PC-9 (cell line): ENCODE measurements at regions not wholly inside any gene's neighbourhood (a gene's known extent, or its start where the extent isn't known, plus 50 kb on each side); places are given as distances from the start of the nearest gene placed in this dataset.

ENCODE experiments used
- EZH2 ChIP-seq: fragments of 200-600 bp; sonication (generic); IDR thresholded peaks from 2 replicates; pipeline ENCODE4 v1.8.0; 2017; ENCODE audit warnings: antibody characterized with exemption, low read depth
- TF ChIP-seq, protein P1 (sequence below): fragments of 200-600 bp; sonication (generic); conservative IDR thresholded peaks from 2 replicates; pipeline ENCODE4 v1.6.1; 2017; ENCODE audit warnings: mixed run types, antibody characterized with exemption, mild to moderate bottlenecking, moderate library complexity

GRCh38 chr22:48618326-48618725, 1209.3 kb downstream of the BRD1 start:
- TF ChIP-seq, protein P1, sequence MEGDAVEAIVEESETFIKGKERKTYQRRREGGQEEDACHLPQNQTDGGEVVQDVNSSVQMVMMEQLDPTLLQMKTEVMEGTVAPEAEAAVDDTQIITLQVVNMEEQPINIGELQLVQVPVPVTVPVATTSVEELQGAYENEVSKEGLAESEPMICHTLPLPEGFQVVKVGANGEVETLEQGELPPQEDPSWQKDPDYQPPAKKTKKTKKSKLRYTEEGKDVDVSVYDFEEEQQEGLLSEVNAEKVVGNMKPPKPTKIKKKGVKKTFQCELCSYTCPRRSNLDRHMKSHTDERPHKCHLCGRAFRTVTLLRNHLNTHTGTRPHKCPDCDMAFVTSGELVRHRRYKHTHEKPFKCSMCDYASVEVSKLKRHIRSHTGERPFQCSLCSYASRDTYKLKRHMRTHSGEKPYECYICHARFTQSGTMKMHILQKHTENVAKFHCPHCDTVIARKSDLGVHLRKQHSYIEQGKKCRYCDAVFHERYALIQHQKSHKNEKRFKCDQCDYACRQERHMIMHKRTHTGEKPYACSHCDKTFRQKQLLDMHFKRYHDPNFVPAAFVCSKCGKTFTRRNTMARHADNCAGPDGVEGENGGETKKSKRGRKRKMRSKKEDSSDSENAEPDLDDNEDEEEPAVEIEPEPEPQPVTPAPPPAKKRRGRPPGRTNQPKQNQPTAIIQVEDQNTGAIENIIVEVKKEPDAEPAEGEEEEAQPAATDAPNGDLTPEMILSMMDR: no peak
- no peak for TF ChIP-seq EZH2
